GM19324 (cell line): ENCODE measurements at regions not wholly inside any gene's neighbourhood (a gene's known extent, or its start where the extent isn't known, plus 50 kb on each side); places are given as distances from the start of the nearest gene placed in this dataset.

Source experiments
- ATAC-seq: cut with Tn5 transposase; IDR thresholded peaks from one replicate; pipeline ENCODE4 v1.9.1; 2021; ENCODE audit warnings: mild to moderate bottlenecking, moderate library complexity; ENCODE audit not compliant: unreplicated experiment, low FRiP score

DNA sequence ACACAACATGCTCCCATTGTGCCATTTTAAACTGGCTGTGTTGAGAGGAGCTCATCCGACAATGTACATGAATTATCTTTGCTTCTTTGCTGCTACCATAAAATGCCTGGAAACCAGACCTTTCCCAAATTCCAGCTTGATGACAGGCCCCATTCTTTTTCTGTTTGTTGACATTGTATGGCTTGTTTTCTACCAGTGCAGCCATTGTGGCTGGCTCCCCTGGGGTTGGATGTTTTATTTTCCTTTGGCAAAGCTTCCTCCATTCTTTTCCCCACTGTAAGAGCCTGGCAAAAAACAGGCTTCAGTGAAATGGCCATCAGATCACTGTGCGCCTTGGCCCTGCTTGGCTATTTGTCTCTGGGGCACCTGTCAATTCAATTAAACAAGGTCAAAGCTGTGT is 532.5 kb downstream of the VRK1 start:
- no peak for ATAC-seq

DNA sequence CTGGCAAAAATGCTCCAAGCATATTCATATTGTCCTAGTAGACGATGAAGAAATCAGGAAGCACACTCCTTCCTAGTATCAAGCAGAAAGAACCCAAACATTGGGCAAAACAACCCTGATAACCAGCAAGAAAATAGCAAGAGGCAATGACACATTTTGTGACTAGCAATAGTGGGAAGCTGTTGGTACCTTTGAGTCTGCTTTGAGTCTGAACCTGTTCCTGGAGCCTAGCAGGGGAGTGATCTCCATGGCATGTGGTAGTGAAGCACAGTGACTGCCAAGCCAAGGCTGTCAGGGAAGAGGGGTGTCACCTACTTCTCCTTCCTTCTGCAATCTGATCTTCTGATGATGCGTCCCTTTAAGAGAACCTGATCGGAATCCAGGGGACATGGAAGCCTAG is 533.9 kb downstream of the VRK1 start:
- ATAC-seq = no peak

DNA sequence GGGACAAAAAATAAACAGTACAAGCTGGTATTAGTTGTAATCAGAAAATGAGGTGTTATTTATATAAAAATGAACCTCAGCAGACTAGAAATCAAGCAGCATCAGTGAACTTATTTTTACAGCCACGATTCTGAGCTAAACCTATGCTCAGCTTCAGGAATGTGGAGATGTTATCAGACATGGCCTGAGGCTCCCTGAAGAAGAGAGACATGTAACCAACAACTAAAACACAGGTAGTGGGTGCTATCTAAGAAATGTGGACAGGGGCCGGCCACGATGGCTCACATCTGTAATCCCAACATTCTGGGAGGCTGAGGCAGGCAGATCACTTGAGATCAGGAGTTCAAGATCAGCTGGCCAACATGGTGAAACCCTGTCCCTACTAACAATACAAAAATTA is 534.3 kb downstream of the VRK1 start:
- ATAC-seq = no peak

DNA sequence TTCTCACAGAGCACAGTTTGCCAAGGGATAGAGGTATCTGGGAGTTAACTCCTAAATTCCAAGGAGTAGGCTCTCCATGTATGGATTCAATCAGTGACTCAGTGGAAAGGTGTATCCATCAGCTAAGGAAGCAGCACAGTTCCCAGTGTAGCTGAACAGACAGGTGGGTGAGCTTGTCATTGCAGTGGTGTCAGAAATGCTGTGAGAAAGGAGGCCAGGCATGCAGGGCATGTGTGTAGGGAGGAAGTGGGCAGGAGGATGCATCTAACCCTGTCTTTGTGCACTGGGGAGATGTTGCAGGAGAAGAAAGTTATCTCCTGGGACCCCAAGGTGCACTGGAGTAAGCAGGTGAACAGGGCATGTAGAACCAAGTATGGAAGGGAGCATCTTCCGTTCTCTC is 539.0 kb downstream of the VRK1 start:
- ATAC-seq = no peak

DNA sequence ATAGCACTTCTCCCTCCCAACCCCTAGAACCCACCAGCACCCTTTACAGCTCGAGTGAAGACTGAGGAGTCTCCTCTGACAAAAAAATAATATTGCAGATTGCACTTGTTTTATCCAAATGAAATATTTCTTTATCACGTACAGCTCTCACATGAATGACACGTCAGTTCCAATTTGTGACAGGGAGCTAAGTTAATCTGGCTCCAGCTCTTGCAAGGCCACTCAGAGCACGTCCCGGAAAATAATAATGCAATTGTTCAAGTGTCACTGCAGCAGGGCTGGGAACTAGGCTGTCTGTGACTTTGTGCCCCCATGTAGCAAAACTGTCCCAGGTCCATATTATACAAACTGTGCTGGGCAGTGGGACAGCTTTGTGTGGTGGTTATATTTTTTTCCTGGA is 539.6 kb downstream of the VRK1 start:
- ATAC-seq = no peak

DNA sequence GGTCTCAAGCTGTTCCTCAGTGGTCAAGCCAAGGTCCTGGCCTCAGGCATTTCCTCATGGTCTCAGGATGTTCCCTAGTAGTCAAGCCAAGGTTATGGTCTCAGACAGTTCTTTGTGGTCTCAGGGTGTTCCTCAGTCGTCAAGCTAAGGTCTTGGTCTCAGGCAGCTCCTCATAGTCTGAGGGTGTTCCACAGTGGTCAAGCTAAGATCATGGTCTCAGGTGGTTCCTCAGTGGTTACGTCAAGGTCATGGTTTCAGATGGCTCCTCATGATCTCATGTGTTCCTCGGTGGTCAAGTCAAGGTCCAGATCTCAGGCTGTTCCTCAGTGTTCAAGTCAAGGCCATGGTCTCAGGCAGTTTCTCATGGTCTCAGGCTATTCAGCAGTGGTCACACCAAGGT is 540.1 kb downstream of the VRK1 start:
- ATAC-seq = no peak

DNA sequence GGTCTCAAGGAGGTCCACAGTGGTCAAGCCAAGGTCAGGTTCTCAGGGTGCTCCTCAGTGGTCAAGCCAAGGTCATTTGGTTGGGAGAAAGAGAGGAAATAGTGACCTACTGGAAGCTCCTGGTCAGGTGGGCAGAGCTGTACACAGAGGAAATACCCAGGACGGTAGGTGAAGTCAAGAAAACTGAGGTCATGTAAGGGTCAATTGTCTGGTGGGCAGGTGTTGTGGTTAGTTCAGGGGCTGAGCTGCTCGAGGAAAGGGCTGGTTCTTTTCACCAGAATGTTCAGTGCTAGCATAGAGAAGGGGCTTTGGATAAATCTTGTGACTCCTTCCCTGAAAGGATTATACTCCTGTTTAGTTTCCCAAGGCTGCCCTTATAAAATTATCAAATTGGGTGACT is 540.5 kb downstream of the VRK1 start:
- ATAC-seq = no peak

DNA sequence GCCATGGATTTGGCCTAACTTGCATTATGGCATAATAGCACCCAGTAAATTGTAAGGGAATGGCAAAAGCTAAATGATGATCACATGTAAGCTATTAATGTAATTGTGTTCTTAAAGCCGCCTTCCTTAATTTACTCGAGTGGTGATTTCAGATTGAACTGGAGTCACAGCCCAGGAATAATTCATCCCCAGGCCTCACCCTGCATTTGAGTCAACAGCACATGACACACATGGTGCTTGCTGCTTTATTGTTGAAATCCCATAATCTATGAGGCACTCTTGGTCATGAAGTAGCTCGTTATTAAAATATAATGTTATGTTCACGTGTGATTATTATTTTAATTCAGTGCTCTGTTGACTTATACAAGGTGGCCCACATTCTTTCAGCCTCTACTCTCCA is 547.5 kb downstream of the VRK1 start:
- ATAC-seq = no peak

DNA sequence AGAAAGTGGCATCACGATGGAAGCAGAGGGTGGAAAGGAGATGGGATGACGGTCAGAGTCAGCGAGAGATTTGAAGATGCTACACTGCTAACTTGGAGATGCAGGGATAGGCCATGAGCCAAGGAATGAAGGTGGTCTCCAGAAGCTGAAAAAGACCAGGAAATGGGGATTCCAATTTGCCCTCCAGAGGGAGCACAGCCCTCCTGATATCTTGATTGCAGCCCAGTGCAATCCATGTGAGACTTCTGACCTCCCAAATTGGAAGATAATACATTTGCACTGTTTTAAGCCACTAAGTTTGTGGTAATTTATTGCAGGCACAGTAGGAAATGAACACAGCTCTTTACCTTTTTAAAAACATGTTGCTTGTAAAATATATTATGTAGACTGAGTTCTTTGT is 549.5 kb downstream of the VRK1 start:
- ATAC-seq = no peak

DNA sequence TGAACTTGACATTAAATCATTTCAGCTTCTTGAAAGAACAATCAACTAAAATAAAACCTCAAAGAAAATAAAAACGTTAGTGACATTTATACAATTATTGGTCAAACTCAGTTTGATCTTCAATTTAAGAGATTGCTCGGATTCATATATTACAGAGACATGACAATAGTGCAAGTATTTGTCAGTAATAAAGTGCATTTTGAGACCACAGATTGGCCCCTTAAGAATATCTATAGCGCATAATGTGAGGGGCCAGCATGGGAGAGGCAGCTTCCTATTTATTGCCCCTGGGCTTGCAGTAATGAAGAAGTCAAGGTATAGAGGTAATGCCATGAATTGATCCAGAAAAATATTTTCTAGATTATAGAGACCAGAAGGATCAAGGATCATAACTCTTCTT is 552.3 kb downstream of the VRK1 start:
- ATAC-seq = no peak

DNA sequence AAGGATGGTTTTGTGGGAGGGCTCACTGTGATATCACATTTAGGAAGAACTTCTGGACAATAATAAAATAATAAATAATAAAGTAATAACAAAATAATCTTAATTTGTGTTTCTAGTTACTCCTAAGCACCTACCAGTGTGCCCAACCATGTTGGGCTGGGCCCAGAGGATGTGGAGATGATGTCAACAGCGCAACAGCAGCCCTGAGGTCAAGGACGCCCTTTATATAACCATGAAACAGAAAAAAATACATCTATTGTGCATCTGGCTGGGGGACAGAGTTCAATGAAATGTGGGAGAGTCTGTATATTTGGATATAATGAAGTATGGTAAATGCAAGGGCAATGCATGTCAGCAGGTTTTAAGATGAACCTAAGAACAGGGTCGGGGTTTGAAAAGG is 552.8 kb downstream of the VRK1 start:
- ATAC-seq = no peak

DNA sequence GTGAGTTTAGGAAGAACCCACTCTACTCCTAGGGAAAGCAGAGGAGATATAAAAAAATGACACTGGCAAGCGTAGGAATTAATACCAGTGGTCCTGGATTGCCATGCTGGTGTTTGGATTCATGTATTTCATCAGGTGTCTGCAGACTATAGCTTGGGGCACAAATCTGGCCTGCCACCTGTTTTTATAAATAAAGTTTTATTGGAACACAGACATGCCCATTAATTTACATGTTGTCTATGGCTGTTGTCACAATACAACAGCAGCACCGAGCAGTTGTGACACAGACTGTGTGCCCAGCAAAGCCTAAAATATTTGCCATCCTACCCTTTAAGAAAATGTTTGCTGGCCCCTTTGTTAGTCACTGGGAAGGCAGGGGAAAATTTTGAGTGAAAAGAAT is 553.2 kb downstream of the VRK1 start:
- ATAC-seq = no peak

DNA sequence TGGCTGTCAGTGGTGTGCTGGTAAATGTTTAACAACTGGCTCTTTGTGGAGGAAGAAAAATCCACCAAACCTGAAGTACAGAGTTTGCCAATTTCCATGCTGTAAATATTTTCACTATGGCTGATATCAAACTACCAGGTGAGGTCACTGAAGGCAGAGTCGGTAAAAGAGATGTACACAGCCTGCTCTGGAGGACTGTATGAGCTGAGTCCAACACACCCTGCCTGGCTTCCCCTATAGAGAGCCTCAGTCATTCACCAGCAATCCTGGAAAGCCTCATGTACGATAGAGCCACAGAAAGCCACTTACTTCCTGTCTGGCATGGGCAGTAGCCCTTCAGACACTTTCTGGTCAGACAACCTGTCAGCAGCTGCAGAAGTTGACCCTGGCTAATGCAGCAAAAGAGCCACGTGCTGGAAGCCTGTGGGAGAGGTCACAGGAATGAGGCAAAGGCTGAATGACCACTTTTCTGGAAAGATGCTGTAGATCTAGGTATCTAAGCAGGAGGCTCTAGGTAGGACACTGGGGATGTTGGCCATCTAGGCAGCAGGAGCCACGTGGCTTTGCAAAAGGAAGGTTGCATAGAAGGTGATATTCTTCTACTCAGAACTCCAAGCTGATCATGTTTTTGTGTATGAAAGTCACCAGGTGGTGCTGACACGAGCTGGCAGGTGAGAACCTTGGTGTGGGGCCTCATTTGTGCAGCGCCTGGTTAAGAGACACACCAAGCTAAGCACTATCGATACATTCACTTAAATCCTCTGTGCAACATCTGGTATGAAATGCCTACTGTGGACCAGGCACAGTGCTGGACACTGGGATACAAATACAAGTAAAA is 553.9 kb downstream of the VRK1 start:
- no peak for ATAC-seq

DNA sequence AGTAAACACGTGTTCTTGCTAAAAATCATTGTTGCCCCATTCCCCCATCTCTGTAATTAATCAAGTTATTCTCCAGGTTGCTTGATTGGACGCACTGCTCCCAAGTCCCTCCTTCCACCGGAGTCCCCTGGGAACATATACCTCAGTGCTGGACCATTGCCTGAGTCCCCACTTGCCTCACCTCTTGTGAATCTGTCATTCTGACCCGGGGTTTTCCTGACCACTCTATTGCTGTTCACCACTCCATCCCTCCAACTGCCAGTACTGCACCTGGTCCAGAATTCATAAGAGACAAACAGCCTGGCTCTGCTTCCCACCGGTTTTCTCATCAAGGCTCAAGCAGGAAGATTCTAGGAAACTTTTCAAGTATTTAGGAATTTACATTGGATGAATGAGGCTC is 555.9 kb downstream of the VRK1 start:
- ATAC-seq = no peak

DNA sequence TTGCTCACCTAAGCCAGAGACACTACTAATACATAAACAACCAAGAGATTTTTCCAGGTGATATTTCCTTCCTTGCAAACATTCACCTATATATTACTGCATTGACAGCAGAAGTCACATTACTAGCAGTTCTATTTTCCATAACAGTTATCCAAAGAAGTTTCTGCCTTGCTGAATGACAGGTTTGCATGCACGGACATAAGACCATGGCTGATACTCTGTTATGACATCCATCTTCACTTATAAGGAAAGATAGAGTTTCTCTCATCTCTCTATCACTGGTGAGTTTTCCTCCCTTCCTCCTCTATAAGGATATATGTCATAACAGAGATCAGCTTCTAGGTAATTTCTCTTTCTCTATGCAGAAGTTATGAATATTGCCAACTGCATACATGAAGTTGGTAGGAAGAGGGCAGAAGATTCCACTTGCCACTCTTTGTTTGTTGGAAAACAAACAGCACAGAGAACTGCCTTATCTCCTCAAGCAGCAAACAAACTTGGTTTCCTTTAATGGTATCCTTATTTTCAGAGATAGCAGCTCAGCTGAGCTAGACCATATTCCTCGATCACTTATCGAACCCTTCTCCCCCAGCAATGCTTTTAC is 557.0 kb downstream of the VRK1 start:
- ATAC-seq = no peak

DNA sequence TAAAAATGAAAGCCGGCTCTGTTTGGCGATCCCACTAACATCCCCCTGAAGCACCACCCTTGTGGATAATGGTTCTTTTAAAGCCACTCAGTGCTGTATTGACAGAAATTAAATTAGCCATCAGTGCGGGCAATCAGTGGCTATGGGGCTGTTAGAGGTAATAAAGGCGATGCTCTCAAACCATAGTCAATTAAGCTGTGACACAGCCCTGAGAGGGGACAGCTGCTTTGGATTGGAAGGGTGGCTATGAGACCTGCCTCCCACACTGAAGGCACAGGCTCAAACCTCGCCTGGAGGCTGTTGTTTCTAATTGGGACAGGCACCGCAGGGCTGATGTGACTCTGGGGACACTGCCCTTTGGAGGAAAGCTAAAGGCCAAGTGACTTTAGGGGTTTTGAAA is 562.2 kb downstream of the VRK1 start:
- ATAC-seq = no peak

DNA sequence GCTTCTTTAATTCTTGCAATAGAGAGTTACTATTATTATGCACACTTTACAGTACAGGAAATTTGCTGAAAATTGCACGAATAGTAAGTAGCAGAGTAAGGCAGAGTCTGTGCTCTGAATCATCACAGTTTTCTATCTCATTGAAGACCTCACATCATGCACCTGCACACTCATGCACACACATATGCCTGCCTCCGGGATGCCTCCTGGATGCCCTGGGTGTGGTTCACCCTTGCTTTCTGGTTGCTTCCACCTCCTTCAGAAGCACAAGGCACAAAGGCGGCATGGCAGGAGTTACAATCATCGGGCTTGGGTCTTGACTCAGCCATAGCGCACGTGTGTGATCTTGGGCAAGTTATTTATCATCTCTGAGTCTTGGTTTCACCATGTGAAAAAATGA is 564.0 kb downstream of the VRK1 start:
- no peak for ATAC-seq

DNA sequence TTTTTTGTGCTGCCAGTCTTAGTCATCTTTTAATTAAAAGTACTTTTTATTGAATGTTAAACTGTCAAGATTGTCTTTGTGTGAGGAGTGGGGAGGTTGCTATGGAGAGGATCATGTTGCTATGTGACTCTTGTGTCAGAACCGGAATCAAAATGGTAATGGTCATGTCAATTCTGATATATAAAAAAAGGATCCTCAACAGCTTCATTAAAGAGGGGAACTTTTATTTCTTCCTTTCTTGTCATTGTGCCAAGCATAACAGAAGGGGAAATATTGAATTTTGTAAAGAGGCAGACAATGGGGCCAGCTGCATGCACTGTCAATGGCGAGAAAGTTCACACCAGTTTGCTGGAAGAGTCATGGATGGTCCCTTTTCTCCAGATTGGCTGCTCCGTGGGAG is 564.8 kb downstream of the VRK1 start:
- ATAC-seq = no peak

DNA sequence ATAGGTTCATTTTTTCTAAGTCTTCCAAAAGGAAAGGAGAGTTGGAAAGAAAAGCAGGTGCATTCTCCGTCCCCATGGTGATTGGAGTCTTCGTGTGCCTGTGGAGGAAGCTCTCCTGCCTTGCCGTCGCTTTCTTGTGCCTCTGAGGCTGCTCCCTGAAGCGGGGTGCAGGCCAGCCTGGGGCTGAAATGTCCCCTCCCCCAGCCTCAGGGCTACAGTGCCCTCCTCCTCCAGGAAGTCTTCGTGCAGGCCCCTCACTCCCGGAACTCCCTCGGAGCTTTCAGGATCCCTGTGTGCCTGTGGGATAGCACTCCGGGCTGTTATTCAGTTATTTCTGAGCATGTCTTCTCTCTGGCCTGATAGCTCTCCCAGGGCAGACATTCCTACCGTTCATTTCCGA is 569.2 kb downstream of the VRK1 start:
- no peak for ATAC-seq

DNA sequence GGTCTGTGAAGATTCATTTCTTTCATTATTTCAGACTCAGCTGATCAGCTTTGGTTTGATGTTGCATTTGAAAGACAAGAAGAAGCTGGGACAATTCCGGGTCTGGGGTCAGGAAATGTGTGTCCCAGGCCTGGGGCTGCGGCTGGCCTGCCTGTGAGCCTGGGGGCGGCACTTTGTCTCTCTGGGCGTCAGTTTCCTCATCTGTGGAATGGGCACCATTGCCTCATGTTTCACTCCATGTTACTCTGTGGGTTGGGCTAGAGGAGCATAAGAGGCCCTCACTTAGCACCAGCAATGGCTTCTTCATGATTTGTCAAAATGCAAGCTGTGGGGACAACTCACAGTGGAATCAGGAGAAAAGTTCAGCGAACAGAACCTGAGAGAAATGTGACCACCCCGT is 570.1 kb downstream of the VRK1 start:
- no peak for ATAC-seq

DNA sequence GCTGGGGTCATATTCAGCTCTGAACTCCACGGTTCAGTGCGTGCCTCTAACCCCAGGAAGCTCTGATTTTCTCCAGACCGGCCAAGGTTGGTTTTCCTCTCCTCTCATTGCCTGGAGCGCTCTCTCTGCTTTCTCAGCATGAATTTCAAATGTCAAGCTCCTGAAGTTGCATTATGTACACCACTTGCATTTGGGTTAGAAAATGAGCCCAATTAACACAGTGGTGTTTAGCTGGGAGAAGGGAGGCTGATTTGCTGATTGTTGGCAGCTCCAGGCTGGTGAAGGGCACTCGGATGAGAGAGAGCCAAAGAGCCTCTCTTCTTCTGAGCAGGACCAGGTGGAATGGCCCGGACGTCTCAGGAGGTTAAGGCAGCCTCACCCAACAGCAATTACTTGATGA is 570.9 kb downstream of the VRK1 start:
- ATAC-seq = no peak

DNA sequence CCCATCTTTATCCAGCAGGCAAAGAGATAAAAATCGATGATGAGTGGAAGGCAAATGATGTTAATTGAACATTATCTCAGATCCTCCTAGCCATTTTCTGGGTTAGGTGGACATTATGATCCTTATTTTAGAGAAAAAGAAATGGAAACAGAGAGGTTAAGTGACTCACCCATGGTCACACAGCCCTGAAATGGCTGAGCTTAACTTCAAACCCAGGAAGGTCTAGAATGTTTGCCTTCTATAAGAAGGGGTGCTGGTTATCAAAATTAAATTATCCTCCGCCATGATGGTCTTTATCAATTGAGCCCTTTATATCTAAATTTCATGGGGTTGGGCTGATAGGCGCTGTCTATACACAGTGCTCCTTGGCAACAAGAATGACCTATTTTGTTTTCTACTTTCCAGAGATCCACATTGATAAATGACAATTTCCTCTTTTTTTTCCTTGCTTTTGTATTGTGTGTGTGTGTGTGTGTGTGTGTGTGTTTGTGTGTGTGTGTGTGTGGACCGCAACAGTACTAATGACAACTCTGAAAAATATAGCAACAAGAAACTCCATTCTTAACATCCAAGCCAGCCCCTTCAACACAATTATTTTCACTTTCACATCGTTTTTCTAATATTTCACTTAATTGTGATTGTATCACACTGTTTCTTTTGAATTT is 571.9 kb downstream of the VRK1 start:
- ATAC-seq = no peak
